GM04503 (cell line): ENCODE measurements at regions not wholly inside any gene's neighbourhood (a gene's known extent, or its start where the extent isn't known, plus 50 kb on each side); places are given as distances from the start of the nearest gene placed in this dataset.

Source experiments
- DNase-seq: peaks from one replicate; pipeline ENCODE4 v3.0.0-alpha.2; 2012; ENCODE audit warnings: low read depth

DNA sequence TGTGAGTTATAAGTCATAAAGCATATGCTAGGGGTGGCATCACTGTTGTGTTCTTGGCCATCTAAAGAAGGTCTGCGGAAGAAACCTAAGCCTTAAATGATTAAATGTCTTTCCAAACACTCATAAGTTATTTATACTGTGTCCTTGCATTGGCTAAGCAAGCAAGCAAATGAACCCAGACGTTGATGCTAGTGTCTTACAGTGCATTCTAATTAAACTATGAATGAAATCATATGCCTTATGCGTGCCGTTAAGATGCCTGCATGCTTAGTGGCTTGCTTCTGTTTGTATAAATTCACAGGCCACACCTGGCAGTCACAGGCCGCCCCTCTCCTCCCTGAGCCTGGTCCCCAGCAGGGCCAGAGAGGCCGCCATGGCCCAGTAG is 49.9 kb downstream of the RIN2 start:
- DNase-seq = no peak

DNA sequence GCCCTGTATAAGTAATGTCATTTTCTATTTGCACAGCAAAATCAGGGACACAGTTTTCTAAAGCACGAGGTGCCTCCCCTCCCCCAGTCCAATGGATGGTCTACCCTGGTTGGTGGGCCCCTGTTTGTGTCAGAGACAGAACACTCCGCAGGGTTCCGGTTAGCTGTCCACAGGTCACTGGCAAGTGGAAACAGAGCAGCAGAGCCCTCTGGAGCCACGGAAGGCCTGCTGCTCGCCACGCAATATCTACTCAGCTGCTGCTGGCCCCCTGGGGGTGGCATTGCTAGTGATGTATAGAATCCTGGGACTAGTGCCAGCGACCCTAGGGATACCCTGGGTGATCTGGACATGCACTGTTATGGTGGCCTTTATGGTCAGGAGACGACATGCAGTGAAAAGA is 50.4 kb downstream of the RIN2 start:
- no peak for DNase-seq

DNA sequence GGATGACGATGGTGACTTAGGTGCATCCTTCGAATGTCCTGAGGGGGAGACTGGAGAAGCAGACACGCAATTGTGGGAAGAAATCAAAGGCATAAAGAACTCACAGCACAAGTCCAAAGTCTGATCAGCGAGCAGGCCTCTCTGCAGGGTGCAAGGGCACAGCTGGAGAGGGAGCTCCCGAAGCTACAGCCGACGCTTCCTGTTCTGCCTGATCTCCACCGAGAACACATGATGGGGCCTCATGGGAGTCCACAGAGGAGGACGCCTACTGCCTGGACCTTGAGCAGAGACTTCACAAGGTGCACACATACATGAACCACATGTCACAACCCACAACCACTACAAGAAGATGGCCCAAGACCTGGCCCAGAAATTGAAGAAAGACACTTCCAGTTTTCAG is 51.4 kb downstream of the RIN2 start:
- DNase-seq = no peak

DNA sequence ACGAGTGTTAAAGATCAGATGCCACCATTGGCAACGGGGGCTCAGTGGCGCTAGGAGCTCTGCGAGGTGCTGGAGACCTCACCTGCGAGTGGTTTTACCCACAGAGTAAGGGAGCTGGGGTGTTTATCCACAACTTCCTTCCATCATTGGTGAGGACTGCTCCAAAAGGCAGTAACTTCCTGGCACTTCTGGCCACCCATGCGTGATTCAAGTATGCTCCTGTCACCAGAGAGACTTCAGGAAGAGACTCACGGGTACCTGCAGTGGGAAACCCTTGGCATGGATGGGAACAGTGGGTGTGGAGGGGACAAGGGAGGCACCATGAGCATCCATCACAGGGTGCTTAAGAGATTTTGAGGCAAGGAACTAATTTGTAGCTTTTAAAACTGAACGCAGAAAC is 53.2 kb downstream of the RIN2 start:
- no peak for DNase-seq

DNA sequence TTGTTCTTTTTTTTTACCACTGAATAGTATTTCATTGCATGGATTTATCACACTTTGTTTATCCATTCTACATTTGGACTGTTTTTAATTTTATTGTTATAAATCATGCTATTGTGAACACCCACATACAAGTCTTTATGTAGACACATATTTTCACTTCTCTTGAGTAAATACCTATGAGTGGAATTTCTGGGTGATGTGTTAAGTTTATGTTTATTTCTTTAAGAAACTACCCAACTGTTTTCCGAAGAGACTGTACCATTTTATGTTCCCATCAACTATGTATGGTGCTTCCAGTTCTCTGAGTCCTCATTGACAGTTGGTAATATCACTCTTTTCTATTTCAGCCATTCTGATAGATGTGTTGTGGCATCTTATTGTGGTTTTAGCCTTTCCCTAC is 54.0 kb downstream of the RIN2 start:
- DNase-seq = no peak

DNA sequence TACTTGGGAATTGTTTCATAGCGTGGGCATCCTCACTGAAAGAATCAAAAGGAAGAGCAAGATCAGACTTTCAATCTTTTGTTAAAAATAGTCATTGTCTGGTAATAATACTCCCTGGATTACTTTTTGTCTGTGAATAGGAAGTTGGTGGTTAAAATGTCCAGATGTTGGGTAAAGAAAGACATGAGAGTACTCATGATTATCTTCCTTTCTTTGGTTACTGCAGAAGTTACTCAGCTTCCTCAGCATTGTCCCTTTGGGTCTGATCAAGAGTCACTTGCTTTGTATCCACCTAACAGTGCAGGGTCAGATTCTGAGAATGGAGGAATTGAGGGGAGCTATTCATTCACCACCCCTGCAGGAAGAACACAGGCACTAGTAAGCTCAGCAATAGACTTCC is 54.6 kb downstream of the RIN2 start:
- no peak for DNase-seq

- DNase-seq = peak; percentile 67
Observed at GRCh38 chr20:19813846-19814640, 56.0 kb downstream of the RIN2 start.

- peak; percentile 99 for DNase-seq
Observed at GRCh38 chr20:19815553-19815991, 57.5 kb downstream of the RIN2 start.

- DNase-seq = no peak
Observed at GRCh38 chr20:19816386-19816785, 58.3 kb downstream of the RIN2 start.

DNA sequence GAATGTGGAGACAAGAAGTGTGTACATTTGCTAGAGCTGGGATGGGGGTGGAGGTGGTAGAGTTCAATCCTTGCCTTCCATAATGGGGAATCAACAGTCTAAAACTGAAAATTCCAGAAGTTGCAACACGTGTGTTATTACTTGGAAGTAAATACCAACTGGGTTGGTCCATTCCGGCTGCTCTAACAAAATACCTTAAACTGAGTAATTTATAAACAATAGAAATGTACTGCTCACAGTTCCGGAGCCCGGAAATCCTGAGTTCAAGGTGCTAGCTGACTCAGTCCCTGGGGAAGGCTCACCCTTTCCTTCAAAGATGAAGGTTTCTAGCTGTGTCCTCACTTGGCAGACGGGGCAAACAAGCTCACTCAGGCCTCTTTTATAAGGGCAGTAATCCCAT is 59.0 kb downstream of the RIN2 start:
- peak; percentile 79 for DNase-seq

DNA sequence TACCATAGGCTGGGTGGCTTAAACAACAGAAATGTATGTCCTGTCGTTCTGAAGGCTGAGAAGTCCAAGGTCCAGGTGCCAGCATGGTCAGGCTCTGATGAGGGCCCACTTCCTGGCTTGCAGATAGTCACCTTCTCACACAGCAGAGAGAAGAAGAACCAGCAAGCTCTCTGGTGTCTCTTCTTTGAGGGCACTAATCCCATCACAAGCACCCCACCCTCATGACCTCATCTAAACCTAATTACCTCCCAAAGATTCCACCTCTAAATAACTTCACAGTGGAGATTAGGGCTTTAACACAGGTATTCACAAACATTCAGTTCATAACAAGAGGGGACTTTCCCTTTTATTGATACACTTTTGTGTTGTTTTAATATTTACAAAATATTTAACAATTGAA is 61.1 kb downstream of the RIN2 start:
- DNase-seq = no peak

DNA sequence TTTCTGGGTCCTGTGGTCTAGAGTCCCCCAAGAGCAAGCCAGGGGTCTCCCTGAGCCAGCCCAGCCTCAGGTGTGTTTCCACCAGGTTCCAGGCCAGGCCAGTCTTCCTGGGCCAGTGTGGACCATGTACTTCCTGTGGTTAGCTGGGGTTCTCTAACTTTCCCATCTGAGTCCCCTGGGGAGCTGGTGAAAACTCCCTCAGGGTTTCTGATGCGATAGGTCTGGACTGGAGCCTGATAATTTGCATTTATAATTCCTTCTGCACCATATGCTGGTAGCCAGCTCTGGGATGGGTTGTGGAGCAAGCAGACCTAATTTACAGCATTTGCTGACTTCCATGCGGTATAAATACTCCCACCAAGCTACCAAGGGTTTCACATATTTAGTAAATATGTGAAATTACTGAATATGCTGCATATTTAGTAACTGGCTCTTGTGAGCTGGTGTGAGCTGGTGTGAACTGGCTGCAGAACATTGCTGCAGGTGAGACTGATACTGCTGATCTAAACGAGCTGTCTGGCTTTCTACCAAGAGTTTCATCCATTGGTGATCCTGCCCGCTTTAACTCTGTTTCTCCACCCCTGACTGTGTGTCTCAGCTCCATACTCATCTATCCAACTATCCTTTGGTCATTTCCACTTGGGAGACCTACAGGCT is 62.6 kb downstream of the RIN2 start:
- no peak for DNase-seq

DNA sequence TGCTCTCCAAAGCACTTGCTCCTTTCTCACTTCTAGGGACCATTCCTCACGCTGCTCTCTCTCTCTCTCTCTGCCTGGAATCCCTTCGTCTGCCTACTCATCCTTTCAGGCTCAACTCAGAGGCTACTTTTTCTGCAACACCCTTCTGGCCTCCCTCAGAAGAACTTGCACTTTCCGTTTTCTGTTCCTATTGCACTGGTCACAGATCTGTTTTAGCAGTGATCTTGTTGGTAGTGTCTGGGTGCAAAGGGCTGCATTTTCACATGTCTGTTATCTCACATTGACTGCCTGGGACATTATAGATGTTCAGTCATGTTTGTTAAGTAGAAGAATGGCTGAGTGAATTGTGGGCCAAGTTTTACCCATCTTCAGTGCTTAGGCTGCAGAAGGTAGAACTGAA is 63.5 kb downstream of the RIN2 start:
- no peak for DNase-seq

DNA sequence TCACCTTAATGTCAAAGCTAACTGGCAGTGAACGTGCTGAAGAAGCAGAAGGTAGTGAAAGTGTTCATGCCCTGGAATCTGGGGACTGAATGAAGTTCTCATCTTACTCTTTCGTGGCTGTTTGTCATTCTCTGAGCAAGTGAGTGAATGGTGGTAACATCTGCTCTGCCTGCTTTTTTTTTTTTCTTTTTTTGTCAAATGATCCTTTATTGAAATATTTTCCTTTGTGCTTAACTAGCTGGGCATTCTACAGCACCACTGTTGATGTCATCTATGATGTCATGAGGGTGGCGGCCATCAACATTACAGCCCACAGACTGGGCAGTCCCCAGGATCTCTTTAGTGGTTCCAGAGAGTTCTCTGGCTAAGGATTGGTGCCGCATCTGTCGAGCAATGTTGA is 65.2 kb downstream of the RIN2 start:
- DNase-seq = no peak

DNA sequence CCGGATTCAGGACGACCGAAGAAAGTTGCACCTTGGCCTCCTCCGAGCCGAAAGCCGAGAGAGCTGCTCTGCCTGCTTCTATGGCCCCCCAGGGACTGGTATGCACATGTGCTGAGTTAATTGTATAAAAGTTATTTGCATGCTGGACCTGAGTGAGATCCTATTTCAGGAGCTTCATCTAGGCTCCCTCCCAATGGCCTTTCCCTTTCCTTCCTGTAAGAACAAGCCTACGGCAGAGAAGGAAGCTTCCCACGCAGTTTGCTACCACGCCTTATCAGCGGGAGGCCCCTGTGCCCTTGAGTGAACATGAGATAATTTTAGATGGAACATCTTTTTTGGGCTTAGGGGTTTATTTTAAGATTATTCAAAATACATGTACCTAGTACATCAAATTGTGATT is 65.9 kb downstream of the RIN2 start:
- no peak for DNase-seq

GRCh38 chr20:19824861-19825260 is 66.8 kb downstream of the RIN2 start:
- no peak for DNase-seq

GRCh38 chr20:19826179-19826914 is 68.3 kb downstream of the RIN2 start:
- DNase-seq = no peak

GRCh38 chr20:19827818-19828217 is 69.8 kb downstream of the RIN2 start:
- no peak for DNase-seq

DNA sequence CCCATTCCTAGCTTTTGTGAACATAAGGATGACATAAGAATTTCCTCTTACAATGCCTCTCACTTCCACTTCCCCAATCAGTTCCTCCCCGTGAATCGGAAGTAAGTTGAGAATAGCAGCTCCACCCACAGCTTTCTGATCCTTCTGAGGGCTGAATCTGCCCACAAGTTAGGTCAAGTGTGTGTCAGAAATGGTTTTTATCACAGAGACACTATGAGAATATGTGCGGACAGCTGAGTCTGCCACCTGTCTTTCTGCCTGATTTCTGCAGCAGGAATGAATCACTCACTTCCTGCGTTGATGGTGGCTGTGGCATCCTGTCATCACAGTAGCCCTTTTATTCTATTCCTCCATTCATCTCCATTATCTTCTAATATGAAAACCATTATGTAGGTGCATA is 70.2 kb downstream of the RIN2 start:
- no peak for DNase-seq

GRCh38 chr20:19830211-19830785 is 72.2 kb downstream of the RIN2 start:
- DNase-seq = no peak

- no peak for DNase-seq
Observed at GRCh38 chr20:19832875-19833274, 74.8 kb downstream of the RIN2 start.

- no peak for DNase-seq
Observed at GRCh38 chr20:19833395-19833794, 75.3 kb downstream of the RIN2 start.

- no peak for DNase-seq
Observed at GRCh38 chr20:19834287-19834686, 76.2 kb downstream of the RIN2 start.
